ENCODE measurements at regions not wholly inside any gene's neighbourhood (a gene's known extent, or its start where the extent isn't known, plus 50 kb on each side); places are given as distances from the start of the nearest gene placed in this dataset.

- H2AFZ ChIP-seq (ENCODE audit: low read depth, low read length) = no peak overlapping the region
- intact Hi-C loops (cut with micrococcal nuclease) (no loop called here), dilution Hi-C loops (cut with MboI; ENCODE audit: extremely low pct_ligation_motif_present, low sequenced_read_pairs) (no loop called here)
- no peaks in the 10 kb centered on the region for H3K27me3 ChIP-seq (ENCODE audit: control insufficient read depth in 2 of 2, insufficient read depth in 2 of 2, low read length in 2 of 2)
- DNase-seq (ENCODE audit: low read depth, low spot score) = no peak
- no peak overlapping the region for H3K27ac ChIP-seq (ENCODE audit: insufficient read depth, low read depth, low read length)
- no peaks in the 10 kb centered on the region for H4K20me1 ChIP-seq (replicated peaks; ENCODE audit: control insufficient read depth, extremely low read depth, insufficient read depth, low read length)
- H3K4me2 ChIP-seq (ENCODE audit: insufficient read depth, low read length) = no peak overlapping the region
- no peak for TF ChIP-seq FOS (IDR thresholded peaks at IDR 0.05; ENCODE audit: borderline replicate concordance, insufficient read depth, low read length)
- no peak for TF ChIP-seq MYC (IDR thresholded peaks at IDR 0.05; ENCODE audit: low read depth, low read length)
- no peak for TF ChIP-seq JUN (IDR thresholded peaks at IDR 0.05; ENCODE audit: borderline replicate concordance, insufficient read depth, insufficient read length, low read depth)
- no peak for TF ChIP-seq EZH2 (IDR thresholded peaks at IDR 0.05; ENCODE audit: borderline replicate concordance, low read depth, low read length, severe bottlenecking)
- TF ChIP-seq, protein P1, sequence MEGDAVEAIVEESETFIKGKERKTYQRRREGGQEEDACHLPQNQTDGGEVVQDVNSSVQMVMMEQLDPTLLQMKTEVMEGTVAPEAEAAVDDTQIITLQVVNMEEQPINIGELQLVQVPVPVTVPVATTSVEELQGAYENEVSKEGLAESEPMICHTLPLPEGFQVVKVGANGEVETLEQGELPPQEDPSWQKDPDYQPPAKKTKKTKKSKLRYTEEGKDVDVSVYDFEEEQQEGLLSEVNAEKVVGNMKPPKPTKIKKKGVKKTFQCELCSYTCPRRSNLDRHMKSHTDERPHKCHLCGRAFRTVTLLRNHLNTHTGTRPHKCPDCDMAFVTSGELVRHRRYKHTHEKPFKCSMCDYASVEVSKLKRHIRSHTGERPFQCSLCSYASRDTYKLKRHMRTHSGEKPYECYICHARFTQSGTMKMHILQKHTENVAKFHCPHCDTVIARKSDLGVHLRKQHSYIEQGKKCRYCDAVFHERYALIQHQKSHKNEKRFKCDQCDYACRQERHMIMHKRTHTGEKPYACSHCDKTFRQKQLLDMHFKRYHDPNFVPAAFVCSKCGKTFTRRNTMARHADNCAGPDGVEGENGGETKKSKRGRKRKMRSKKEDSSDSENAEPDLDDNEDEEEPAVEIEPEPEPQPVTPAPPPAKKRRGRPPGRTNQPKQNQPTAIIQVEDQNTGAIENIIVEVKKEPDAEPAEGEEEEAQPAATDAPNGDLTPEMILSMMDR (IDR thresholded peaks at IDR 0.05; ENCODE audit: extremely low read depth in 1 of 2, insufficient read depth in 1 of 2, low read depth in 1 of 2, low read length in 2 of 2) = no peak
- no peak for TF ChIP-seq POLR2A (IDR thresholded peaks at IDR 0.05; ENCODE audit: low read depth, low read length)
- TF ChIP-seq, protein P2, sequence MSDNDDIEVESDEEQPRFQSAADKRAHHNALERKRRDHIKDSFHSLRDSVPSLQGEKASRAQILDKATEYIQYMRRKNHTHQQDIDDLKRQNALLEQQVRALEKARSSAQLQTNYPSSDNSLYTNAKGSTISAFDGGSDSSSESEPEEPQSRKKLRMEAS (IDR thresholded peaks at IDR 0.05; ENCODE audit: insufficient read depth, insufficient read length) = no peak
- TF ChIP-seq POLR2AphosphoS5 (IDR thresholded peaks at IDR 0.05; ENCODE audit: insufficient read depth, low read depth, low read length) = no peak
- TF ChIP-seq GATA2 (IDR thresholded peaks at IDR 0.05; ENCODE audit: insufficient read depth, insufficient read length, low read depth, low read length) = no peak
- H3K9me1 ChIP-seq (replicated peaks; ENCODE audit: control insufficient read depth, extremely low read depth, insufficient read depth, low read length) = no peaks in the 10 kb centered on the region
- no peaks in the 10 kb centered on the region for H3K4me1 ChIP-seq (ENCODE audit: control insufficient read depth, extremely low read depth, insufficient read depth, low read length)
- POLR2A ChIA-PET = no interaction called here
- no peaks in the 10 kb centered on the region for H3K9me3 ChIP-seq (replicated peaks; ENCODE audit: control insufficient read depth, insufficient read depth, low read length)
- no peaks in the 10 kb centered on the region for H3K79me2 ChIP-seq (ENCODE audit: control insufficient read depth, insufficient read depth, low read length)
- no TSS peak for BruUV-seq (replicated peaks)
- H3K4me3 ChIP-seq (replicated peaks in 1 of 3; ENCODE audit: insufficient read depth in 1 of 3, low read depth in 1 of 3, low read length in 3 of 3) = no peak overlapping the region
- no peak overlapping the region for H3K9ac ChIP-seq (replicated peaks; ENCODE audit: extremely low read depth, insufficient read depth, low read length)
- no peak for FAIRE-seq
- no peaks in the 10 kb centered on the region for H3K36me3 ChIP-seq (ENCODE audit: control insufficient read depth in 2 of 2, extremely low read depth in 1 of 2, insufficient read depth in 2 of 2, low read length in 2 of 2)
- CTCF ChIA-PET = no interaction called here
Measured at GRCh38 chr14:38070061-38070588, 137.6 kb upstream of the SSTR1 start.
